IPS-20b (cell line): ENCODE measurements at regions not wholly inside any gene's neighbourhood (a gene's known extent, or its start where the extent isn't known, plus 50 kb on each side); places are given as distances from the start of the nearest gene placed in this dataset.

ENCODE experiments used
- H3K27ac ChIP-seq: one replicate; pipeline ENCODE4 v1.5.1; 2013; ENCODE audit warnings: low read length
- H3K27me3 ChIP-seq: 2 replicates; pipeline ENCODE4 v1.6.1; 2013; ENCODE audit warnings: mild to moderate bottlenecking, low read length, inconsistent platforms; ENCODE audit not compliant: insufficient read depth
- H3K36me3 ChIP-seq: 2 replicates; pipeline ENCODE4 v1.6.1; 2013; ENCODE audit warnings: low read depth, mild to moderate bottlenecking, inconsistent platforms, low read length, moderate library complexity; ENCODE audit not compliant: insufficient read depth
- H3K4me1 ChIP-seq: 2 replicates; pipeline ENCODE4 v1.6.1; 2013; ENCODE audit warnings: mild to moderate bottlenecking, control low read depth, inconsistent platforms, low read length, moderate library complexity; ENCODE audit not compliant: insufficient read depth
- H3K4me3 ChIP-seq: 2 replicates; pipeline ENCODE4 v1.5.1; 2013; ENCODE audit warnings: mild to moderate bottlenecking, low read length, inconsistent platforms
- H3K9ac ChIP-seq: 2 replicates; pipeline ENCODE4 v1.6.1; 2013; ENCODE audit warnings: low read depth, mild to moderate bottlenecking, inconsistent platforms, low read length, moderate library complexity
- H3K9me3 ChIP-seq: 2 replicates; pipeline ENCODE4 v1.6.1; 2013; ENCODE audit warnings: mild to moderate bottlenecking, low read depth, low read length, inconsistent platforms; ENCODE audit not compliant: insufficient read depth

GRCh38 chr14:82694820-82695219 lies 1161.2 kb upstream of the SEL1L start:
- H3K36me3 ChIP-seq: no peaks in the 10 kb centered on the region
- H3K27ac ChIP-seq: no peak overlapping the region
- H3K4me1 ChIP-seq: no peaks in the 10 kb centered on the region
- H3K9ac ChIP-seq: no peak overlapping the region
- no peaks in the 10 kb centered on the region for H3K27me3 ChIP-seq
- no peak overlapping the region for H3K4me3 ChIP-seq
- H3K9me3 ChIP-seq: no peaks in the 10 kb centered on the region

GRCh38 chr14:82704218-82704617 lies 1170.6 kb upstream of the SEL1L start:
- Histone ChIP-seq H3K9ac (no peak overlapping the region), H3K36me3 (no peaks in the 10 kb centered on the region), H3K27me3 (no peaks in the 10 kb centered on the region), H3K4me1 (no peaks in the 10 kb centered on the region), H3K4me3 (no peak overlapping the region), H3K27ac (no peak overlapping the region), H3K9me3 (no peaks in the 10 kb centered on the region)

- Histone ChIP-seq H3K4me1 (no peaks in the 10 kb centered on the region), H3K36me3 (no peaks in the 10 kb centered on the region), H3K9ac (no peak overlapping the region), H3K9me3 (no peaks in the 10 kb centered on the region), H3K4me3 (no peak overlapping the region), H3K27me3 (no peaks in the 10 kb centered on the region), H3K27ac (no peak overlapping the region)
Measured at GRCh38 chr14:82710267-82710841, 1176.7 kb upstream of the SEL1L start.

GRCh38 chr14:82719617-82720016 lies 1186.0 kb upstream of the SEL1L start:
- no peaks in the 10 kb centered on the region for H3K27me3 ChIP-seq
- no peak overlapping the region for H3K27ac ChIP-seq
- H3K36me3 ChIP-seq: no peaks in the 10 kb centered on the region
- no peaks in the 10 kb centered on the region for H3K9me3 ChIP-seq
- no peak overlapping the region for H3K4me3 ChIP-seq
- no peaks in the 10 kb centered on the region for H3K4me1 ChIP-seq
- no peak overlapping the region for H3K9ac ChIP-seq

GRCh38 chr14:82720431-82720830 lies 1186.8 kb upstream of the SEL1L start:
- no peak overlapping the region for H3K9ac ChIP-seq
- H3K27ac ChIP-seq: no peak overlapping the region
- no peaks in the 10 kb centered on the region for H3K4me1 ChIP-seq
- no peaks in the 10 kb centered on the region for H3K27me3 ChIP-seq
- H3K9me3 ChIP-seq: no peaks in the 10 kb centered on the region
- no peaks in the 10 kb centered on the region for H3K36me3 ChIP-seq
- no peak overlapping the region for H3K4me3 ChIP-seq

GRCh38 chr14:82720946-82721345 lies 1187.3 kb upstream of the SEL1L start:
- H3K27me3 ChIP-seq: no peaks in the 10 kb centered on the region
- no peaks in the 10 kb centered on the region for H3K9me3 ChIP-seq
- no peak overlapping the region for H3K4me3 ChIP-seq
- no peaks in the 10 kb centered on the region for H3K36me3 ChIP-seq
- no peaks in the 10 kb centered on the region for H3K4me1 ChIP-seq
- no peak overlapping the region for H3K9ac ChIP-seq
- H3K27ac ChIP-seq: no peak overlapping the region

- H3K27me3 ChIP-seq: no peaks in the 10 kb centered on the region
- no peaks in the 10 kb centered on the region for H3K9me3 ChIP-seq
- H3K9ac ChIP-seq: no peak overlapping the region
- H3K4me1 ChIP-seq: no peaks in the 10 kb centered on the region
- H3K4me3 ChIP-seq: no peak overlapping the region
- no peak overlapping the region for H3K27ac ChIP-seq
- no peaks in the 10 kb centered on the region for H3K36me3 ChIP-seq
Measured at GRCh38 chr14:82724316-82724715, 1190.7 kb upstream of the SEL1L start.

GRCh38 chr14:82725213-82725612 lies 1191.6 kb upstream of the SEL1L start:
- Histone ChIP-seq H3K36me3 (no peaks in the 10 kb centered on the region), H3K27me3 (no peaks in the 10 kb centered on the region), H3K9ac (no peak overlapping the region), H3K4me3 (no peak overlapping the region), H3K4me1 (no peaks in the 10 kb centered on the region), H3K27ac (no peak overlapping the region), H3K9me3 (no peaks in the 10 kb centered on the region)

GRCh38 chr14:82731526-82731925 lies 1197.9 kb upstream of the SEL1L start:
- H3K9ac ChIP-seq: no peak overlapping the region
- no peak overlapping the region for H3K4me3 ChIP-seq
- no peaks in the 10 kb centered on the region for H3K4me1 ChIP-seq
- no peak overlapping the region for H3K27ac ChIP-seq
- no peaks in the 10 kb centered on the region for H3K36me3 ChIP-seq
- no peaks in the 10 kb centered on the region for H3K9me3 ChIP-seq
- H3K27me3 ChIP-seq: no peaks in the 10 kb centered on the region

GRCh38 chr14:82740547-82740946 lies 1206.9 kb upstream of the SEL1L start:
- no peak overlapping the region for H3K4me3 ChIP-seq
- H3K9ac ChIP-seq: no peak overlapping the region
- H3K4me1 ChIP-seq: no peaks in the 10 kb centered on the region
- H3K27me3 ChIP-seq: no peaks in the 10 kb centered on the region
- no peak overlapping the region for H3K27ac ChIP-seq
- H3K36me3 ChIP-seq: no peaks in the 10 kb centered on the region
- no peaks in the 10 kb centered on the region for H3K9me3 ChIP-seq

- Histone ChIP-seq H3K36me3 (no peaks in the 10 kb centered on the region), H3K27ac (no peak overlapping the region), H3K9ac (no peak overlapping the region), H3K9me3 (peaks cover 6% of the 10 kb centered on the region; the same call in 1 of the 2 replicates), H3K4me3 (no peak overlapping the region), H3K27me3 (no peaks in the 10 kb centered on the region), H3K4me1 (peaks cover 6% of the 10 kb centered on the region; the same call in 1 of the 2 replicates)
Measured at GRCh38 chr14:82755476-82755875, 1221.8 kb upstream of the SEL1L start.

- peaks cover 6% of the 10 kb centered on the region; the same call in 1 of the 2 replicates for H3K4me1 ChIP-seq
- peaks cover 6% of the 10 kb centered on the region; the same call in 1 of the 2 replicates for H3K9me3 ChIP-seq
- no peaks in the 10 kb centered on the region for H3K36me3 ChIP-seq
- no peak overlapping the region for H3K27ac ChIP-seq
- H3K4me3 ChIP-seq: no peak overlapping the region
- H3K9ac ChIP-seq: no peak overlapping the region
- H3K27me3 ChIP-seq: no peaks in the 10 kb centered on the region
Measured at GRCh38 chr14:82755923-82756322, 1222.3 kb upstream of the SEL1L start.
